ENCODE measurements at regions not wholly inside any gene's neighbourhood (a gene's known extent, or its start where the extent isn't known, plus 50 kb on each side); places are given as distances from the start of the nearest gene placed in this dataset.

- H3K27me3 Mint-ChIP-seq (ENCODE audit: low read depth), result no peaks in the 10 kb centered on the region
- peak overlapping the region; percentile 75 for H3K4me3 Mint-ChIP-seq (ENCODE audit: unreplicated experiment)
- H3K9me3 Mint-ChIP-seq (ENCODE audit: low read depth), result no peaks in the 10 kb centered on the region
- DNase-seq (ENCODE audit: low spot score), result no peak
- H3K36me3 Mint-ChIP-seq (ENCODE audit: low read depth), result no peaks in the 10 kb centered on the region
- TF ChIP-seq CTCF (IDR thresholded peaks at IDR 0.05), result peak; percentile 1
- peak overlapping the region; percentile 98 for H3K27ac Mint-ChIP-seq (ENCODE audit: unreplicated experiment)
- peaks cover 42% of the 10 kb centered on the region for H3K4me1 Mint-ChIP-seq (ENCODE audit: low read depth)
These were observed 89.5 kb upstream of the CHD2 start for GRCh38 chr15:92810418-92811138.

- TF ChIP-seq CTCF (IDR thresholded peaks at IDR 0.05), result no peak
- no peak for DNase-seq (ENCODE audit: low spot score)
- Mint-ChIP-seq H3K4me1 (ENCODE audit: low read depth) (peaks cover 40% of the 10 kb centered on the region), H3K27ac (ENCODE audit: unreplicated experiment) (peak overlapping the region; percentile 98), H3K9me3 (ENCODE audit: low read depth) (no peaks in the 10 kb centered on the region), H3K36me3 (ENCODE audit: low read depth) (no peaks in the 10 kb centered on the region), H3K27me3 (ENCODE audit: low read depth) (no peaks in the 10 kb centered on the region), H3K4me3 (ENCODE audit: unreplicated experiment) (peak overlapping the region; percentile 75)
These were observed 88.8 kb upstream of the CHD2 start for GRCh38 chr15:92811148-92811913.

GRCh38 chr15:92812271-92812670, 87.9 kb upstream of the CHD2 start:
- no peak overlapping the region for H3K27ac Mint-ChIP-seq (ENCODE audit: unreplicated experiment)
- H3K4me3 Mint-ChIP-seq (ENCODE audit: unreplicated experiment), result no peak overlapping the region
- DNase-seq (ENCODE audit: low spot score), result no peak
- H3K36me3 Mint-ChIP-seq (ENCODE audit: low read depth), result no peaks in the 10 kb centered on the region
- TF ChIP-seq CTCF (IDR thresholded peaks at IDR 0.05), result no peak
- H3K27me3 Mint-ChIP-seq (ENCODE audit: low read depth), result no peaks in the 10 kb centered on the region
- H3K9me3 Mint-ChIP-seq (ENCODE audit: low read depth), result no peaks in the 10 kb centered on the region
- H3K4me1 Mint-ChIP-seq (ENCODE audit: low read depth), result peaks cover 39% of the 10 kb centered on the region

GRCh38 chr15:92813485-92813884, 86.6 kb upstream of the CHD2 start:
- DNase-seq (ENCODE audit: low spot score), result no peak
- no peak for TF ChIP-seq CTCF (IDR thresholded peaks at IDR 0.05)

GRCh38 chr15:92817339-92817886, 82.7 kb upstream of the CHD2 start:
- no peaks in the 10 kb centered on the region for H3K27me3 Mint-ChIP-seq (ENCODE audit: low read depth)
- no peak overlapping the region for H3K4me3 Mint-ChIP-seq (ENCODE audit: unreplicated experiment)
- peaks cover 37% of the 10 kb centered on the region for H3K4me1 Mint-ChIP-seq (ENCODE audit: low read depth)
- DNase-seq (ENCODE audit: low spot score), result no peak
- TF ChIP-seq CTCF (IDR thresholded peaks at IDR 0.05), result no peak
- H3K27ac Mint-ChIP-seq (ENCODE audit: unreplicated experiment), result peak overlapping the region; percentile 0
- H3K36me3 Mint-ChIP-seq (ENCODE audit: low read depth), result no peaks in the 10 kb centered on the region
- no peaks in the 10 kb centered on the region for H3K9me3 Mint-ChIP-seq (ENCODE audit: low read depth)

More at GRCh38 chr15:92813485-92813884, 86.6 kb upstream of the CHD2 start:
- no peaks in the 10 kb centered on the region for H3K9me3 Mint-ChIP-seq (ENCODE audit: low read depth)
- H3K27ac Mint-ChIP-seq (ENCODE audit: unreplicated experiment), result no peak overlapping the region
- H3K4me1 Mint-ChIP-seq (ENCODE audit: low read depth), result peaks cover 36% of the 10 kb centered on the region
- no peaks in the 10 kb centered on the region for H3K27me3 Mint-ChIP-seq (ENCODE audit: low read depth)
- no peak overlapping the region for H3K4me3 Mint-ChIP-seq (ENCODE audit: unreplicated experiment)
- no peaks in the 10 kb centered on the region for H3K36me3 Mint-ChIP-seq (ENCODE audit: low read depth)
